Stimulated activated naive CD4-positive, alpha-beta T cell (primary cell): ENCODE measurements at regions not wholly inside any gene's neighbourhood (a gene's known extent, or its start where the extent isn't known, plus 50 kb on each side); places are given as distances from the start of the nearest gene placed in this dataset.
A peak's percentile ranks its signal among the peaks of the same experiment; 100 is the strongest.
"Not testable (repeated sequence)": the region's sequence is repeated elsewhere in the genome, so short reads cannot be mapped to it uniquely, and the experiment has no call there.

ENCODE experiments used
- DNase-seq, 6 experiments: peaks; one replicate each; lab custom pipeline; 2025; lab: John Stamatoyannopoulos, UW

DNA sequence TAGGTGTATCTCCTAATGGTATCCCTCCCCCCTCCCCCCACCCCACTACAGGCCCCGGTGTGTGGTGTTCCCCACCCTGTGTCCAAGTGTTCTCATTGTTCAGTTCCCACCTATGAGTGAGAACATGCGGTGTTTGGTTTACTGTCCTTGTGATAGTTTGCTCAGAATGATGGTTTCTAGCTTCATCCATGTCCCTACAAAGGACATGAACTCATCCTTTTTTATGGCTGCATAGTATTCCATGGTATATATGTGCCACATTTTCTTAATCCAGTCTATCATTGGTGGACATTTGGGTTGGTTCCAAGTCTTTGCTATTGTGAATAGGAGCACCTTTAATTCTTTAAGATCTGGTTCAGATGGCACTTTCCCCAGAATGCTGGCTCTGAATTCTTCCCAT is 58.5 kb upstream of the PTGFRN start:
- not testable (repeated sequence) for DNase-seq

DNA sequence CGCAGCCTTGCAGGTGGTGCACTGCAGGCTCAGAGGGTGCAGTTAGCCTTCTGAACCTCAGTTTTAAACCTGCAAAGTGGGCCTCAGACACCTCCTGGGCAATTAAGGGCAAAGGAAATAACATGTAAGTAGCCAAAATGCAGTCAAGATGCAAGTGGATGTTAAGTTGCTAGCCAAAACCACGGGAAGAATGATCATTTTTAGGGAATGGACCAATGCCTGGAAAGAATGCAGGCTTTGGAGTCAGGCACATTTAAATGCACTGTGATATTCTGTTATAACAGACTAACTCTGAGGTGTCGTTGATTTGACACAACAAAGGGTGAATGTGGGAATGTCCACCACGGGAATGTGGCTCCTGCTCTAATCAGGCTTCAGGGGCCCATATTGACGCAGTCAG is 57.9 kb upstream of the PTGFRN start:
- DNase-seq, result no peak

DNA sequence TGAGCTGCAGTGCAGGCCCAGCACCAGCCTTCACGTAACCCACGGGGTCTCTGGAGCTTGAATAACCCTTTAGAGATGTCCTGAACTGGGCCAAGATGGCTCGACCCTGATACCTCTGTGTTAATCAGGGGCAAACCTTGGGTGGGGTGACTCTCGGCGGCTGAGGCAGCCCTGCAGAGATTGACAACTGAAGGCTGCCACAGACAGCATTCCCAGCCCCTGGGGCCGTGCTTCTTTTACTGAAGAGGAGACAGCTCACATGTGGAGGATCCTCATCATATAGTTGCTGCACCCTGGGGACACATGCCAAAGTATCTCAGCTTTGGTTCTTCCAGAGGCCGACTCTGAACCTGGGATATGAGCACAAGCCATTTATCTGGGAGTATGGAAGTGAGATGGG is 57.3 kb upstream of the PTGFRN start:
- DNase-seq, result no peak

DNA sequence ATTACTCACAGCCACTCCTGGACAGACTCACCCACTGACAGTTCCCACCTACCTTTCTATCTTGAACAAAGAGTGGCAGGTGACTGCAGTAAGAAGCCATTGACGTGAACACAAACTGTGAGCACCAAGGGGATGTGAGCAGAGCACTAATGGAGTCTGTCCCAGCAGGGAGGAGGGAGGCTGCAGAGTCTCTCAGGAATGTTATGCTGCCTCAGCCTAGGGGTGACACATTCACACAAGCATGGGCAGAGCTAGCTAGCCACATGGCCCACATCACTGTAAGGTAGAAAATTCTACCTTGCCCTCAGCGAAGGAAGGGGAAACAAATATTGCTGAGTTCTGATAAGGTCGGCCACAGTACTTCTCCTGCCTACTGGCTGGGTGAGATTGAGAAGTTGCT is 56.8 kb upstream of the PTGFRN start:
- DNase-seq, result no peak

DNA sequence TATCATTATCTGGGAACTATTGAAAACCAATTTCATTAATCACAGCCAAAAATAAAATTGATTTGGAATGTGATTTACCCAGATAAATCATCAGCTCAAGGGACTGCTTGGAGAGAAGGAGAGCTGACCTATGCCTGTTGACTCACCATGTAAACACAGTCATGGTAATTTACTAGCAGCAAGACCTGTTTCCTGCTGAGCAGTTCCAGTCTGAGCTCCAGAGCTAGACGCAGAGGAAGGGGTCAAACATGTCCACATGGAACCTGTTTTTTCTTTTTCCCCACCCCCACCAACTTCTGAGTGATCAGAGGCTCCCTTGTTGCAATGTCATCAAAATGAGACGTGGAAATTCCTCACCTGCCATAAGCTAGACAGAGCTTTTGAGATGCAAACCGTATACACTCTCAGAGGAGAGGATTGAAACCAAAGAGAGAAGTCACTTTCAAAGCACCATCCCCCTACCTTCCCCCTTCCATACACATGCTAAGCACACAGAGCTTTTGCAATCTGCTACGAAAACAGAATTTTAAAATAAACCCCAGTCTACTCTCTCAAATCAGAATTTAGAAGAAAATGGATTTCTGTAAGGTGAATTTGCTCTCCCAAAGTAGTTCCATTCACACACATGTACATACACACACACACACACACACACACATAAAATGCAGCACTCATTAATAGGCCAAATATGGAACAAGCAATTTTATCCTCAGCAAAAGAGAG is 55.9 kb upstream of the PTGFRN start:
- no peak for DNase-seq

DNA sequence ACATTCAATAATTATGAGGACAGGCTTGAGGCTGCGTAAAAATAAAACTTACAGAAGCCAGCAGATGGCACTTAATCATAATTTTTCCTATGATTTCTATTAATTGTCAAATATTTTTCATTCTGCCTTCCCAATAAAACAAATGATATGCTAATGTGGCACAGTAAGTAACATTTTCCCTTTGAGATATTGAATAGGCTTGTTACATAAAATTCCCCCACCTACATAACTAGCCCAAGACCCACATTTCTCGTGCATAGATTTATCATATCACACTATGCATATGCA is 55.4 kb upstream of the PTGFRN start:
- peak in 1 of 6 experiments; percentile 12 for DNase-seq

DNA sequence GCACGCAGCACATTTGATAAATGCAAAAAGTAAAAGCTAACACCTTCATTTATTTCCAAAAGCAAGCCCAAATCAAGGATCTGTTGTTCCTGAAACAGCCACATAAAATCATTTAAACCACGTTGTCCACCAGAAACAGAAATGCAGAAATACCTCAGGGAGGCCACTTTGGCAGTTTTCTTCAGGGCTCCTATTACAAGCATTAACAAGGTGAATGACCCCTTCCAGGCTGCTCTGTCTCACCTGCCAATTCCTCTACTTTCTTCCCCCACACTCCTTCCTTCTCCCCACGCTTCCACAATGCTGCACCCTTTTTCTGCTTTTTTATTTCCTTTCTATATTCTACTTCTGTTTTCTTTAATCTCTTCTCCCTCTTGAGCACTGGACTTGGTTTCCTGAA is 55.0 kb upstream of the PTGFRN start:
- no peak for DNase-seq

DNA sequence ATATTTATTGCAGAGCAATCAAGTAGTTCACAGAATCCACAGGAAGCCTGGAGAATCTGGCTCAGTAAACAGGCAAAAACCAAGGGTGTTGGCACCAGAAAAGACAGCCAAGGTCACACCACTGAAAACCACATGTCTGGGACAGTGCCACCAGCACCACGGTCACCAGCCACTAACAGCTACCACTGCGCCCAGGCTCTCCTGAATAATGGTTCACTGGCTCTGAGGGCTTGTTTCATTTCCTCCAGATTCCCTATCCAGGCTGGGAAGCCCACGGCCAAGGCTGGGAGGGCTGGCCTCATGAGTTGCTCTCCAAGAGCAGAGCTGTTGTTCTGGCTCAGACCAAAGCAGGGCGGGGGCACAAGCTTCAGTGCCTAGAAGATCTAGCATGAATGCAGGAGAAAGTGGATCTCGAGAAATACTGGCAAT is 54.5 kb upstream of the PTGFRN start:
- DNase-seq, result no peak

DNA sequence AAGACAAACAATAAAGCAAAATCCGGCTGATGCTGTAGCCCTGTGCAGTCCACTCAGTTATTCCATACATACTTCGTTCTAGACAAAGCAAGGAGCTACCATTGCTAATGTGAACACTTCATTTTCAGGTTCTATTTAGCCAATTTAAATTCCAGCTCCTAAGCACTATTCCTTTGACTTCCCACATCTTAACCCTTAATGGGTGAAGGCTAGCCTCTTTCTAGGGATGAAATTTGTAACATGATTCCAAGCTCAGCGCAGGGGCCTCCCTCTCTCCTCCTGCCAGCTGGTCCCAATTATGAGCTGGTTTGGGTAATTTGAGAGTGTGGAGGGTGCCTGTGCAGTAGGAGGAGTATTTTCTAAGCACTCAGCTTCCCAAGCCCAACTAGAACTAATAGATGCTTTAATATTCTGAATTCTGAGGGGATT is 53.9 kb upstream of the PTGFRN start:
- DNase-seq, result no peak

DNA sequence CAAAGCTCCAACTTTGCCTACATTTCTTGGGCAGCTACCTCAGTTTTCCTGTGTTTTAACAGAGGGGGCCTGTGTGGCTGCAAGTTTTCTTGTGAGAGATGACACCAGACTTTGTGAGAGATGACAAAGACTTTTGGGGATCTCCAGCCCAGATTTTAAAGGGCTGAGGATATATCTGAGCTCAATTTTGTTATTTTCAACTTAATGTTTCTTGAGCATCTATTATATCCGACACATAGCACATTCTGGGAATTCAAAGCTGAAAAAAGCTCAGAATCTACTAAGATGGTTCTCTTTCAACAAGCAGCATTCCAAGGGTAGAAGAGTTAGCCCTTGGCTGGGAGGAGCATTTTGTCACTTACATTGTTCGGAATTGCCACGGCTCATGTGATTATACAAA is 53.4 kb upstream of the PTGFRN start:
- DNase-seq, result no peak

DNA sequence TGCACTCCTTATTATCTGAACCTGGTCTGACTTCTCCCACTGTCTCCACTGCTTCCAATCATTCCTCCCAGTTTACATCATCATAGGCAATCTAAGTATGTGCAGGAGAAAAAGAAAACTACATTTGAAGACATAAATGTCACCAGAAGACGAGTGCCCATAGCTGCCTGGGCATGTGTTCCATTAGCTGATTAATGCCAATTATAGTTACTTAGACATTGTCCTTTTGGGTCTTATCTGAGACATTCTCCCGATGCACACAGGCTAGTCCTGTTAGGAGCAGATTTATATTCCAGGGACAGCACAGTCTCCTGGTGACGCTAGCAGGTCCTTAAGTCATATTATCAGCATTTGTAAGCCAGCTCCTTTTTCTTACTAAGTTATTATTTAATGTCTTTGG is 52.6 kb upstream of the PTGFRN start:
- DNase-seq, result no peak
